Astrocyte (in vitro differentiated cells and primary cell): ENCODE measurements at regions not wholly inside any gene's neighbourhood (a gene's known extent, or its start where the extent isn't known, plus 50 kb on each side); places are given as distances from the start of the nearest gene placed in this dataset.

ENCODE experiments used
- DNase-seq: peaks from one replicate; pipeline ENCODE4 v3.0.0-alpha.2; 2010; ENCODE audit warnings: low read depth
- FAIRE-seq: peaks from 2 replicates; lab custom pipeline; 2011; peaks lifted over from hg19 to GRCh38; lab: Jason Lieb, UNC
- H2AFZ ChIP-seq: 2 replicates; pipeline ENCODE4 v1.6.0; 2012; ENCODE audit warnings: low read depth, low read length, inconsistent platforms
- H3K27ac ChIP-seq: 2 replicates; pipeline ENCODE4 v1.5.1; 2011; ENCODE audit warnings: low read depth, low read length, inconsistent platforms
- H3K27me3 ChIP-seq: 2 replicates; pipeline ENCODE4 v1.6.0; 2011; ENCODE audit warnings: low read length, inconsistent platforms; ENCODE audit not compliant: insufficient read depth
- H3K36me3 ChIP-seq: 2 replicates; pipeline ENCODE4 v1.5.1; 2011; ENCODE audit warnings: low read length, inconsistent platforms; ENCODE audit not compliant: insufficient read depth
- H3K4me1 ChIP-seq: 2 replicates; pipeline ENCODE4 v1.5.1; 2011; ENCODE audit warnings: low read length, inconsistent platforms; ENCODE audit not compliant: insufficient read depth
- H3K4me2 ChIP-seq: 2 replicates; pipeline ENCODE4 v1.6.0; 2012; ENCODE audit warnings: low read length, inconsistent platforms
- H3K4me3 ChIP-seq: 2 replicates; pipeline ENCODE4 v1.5.1; 2011; ENCODE audit warnings: low read depth, mild to moderate bottlenecking, low read length, inconsistent platforms; ENCODE audit not compliant: insufficient read depth
- H3K79me2 ChIP-seq: 2 replicates; pipeline ENCODE4 v1.6.0; 2012; ENCODE audit warnings: mild to moderate bottlenecking, low read length, inconsistent platforms; ENCODE audit not compliant: insufficient read depth
- H3K9ac ChIP-seq: 2 replicates; pipeline ENCODE4 v1.6.0; 2012; ENCODE audit warnings: mild to moderate bottlenecking, low read length, inconsistent platforms
- H3K9me3 ChIP-seq: 2 replicates; pipeline ENCODE4 v1.5.1; 2012; ENCODE audit warnings: low read depth, mild to moderate bottlenecking, low read length, inconsistent platforms; ENCODE audit not compliant: insufficient read depth
- H4K20me1 ChIP-seq: 2 replicates; pipeline ENCODE4 v1.6.0; 2012; ENCODE audit warnings: low read length, inconsistent platforms; ENCODE audit not compliant: insufficient read depth
- H3K27ac Mint-ChIP-seq: one replicate; pipeline ENCODE4 v1.8.0; 2021; ENCODE audit warnings: mild to moderate bottlenecking, mixed read lengths; ENCODE audit not compliant: unreplicated experiment
- H3K27me3 Mint-ChIP-seq: one replicate; pipeline ENCODE4 v1.8.0; 2021; ENCODE audit warnings: low read depth, mixed read lengths; ENCODE audit not compliant: unreplicated experiment
- H3K36me3 Mint-ChIP-seq: one replicate; pipeline ENCODE4 v1.8.0; 2021; ENCODE audit warnings: low read depth, mixed read lengths; ENCODE audit not compliant: unreplicated experiment
- H3K4me1 Mint-ChIP-seq: one replicate; pipeline ENCODE4 v1.8.0; 2021; ENCODE audit warnings: low read depth, mixed read lengths; ENCODE audit not compliant: unreplicated experiment
- H3K4me3 Mint-ChIP-seq: one replicate; pipeline ENCODE4 v1.8.0; 2021; ENCODE audit warnings: mild to moderate bottlenecking, moderate library complexity, mixed read lengths; ENCODE audit not compliant: unreplicated experiment
- H3K9me3 Mint-ChIP-seq: one replicate; pipeline ENCODE4 v1.8.0; 2021; ENCODE audit warnings: mild to moderate bottlenecking, mixed read lengths; ENCODE audit not compliant: unreplicated experiment
- EZH2 ChIP-seq: IDR thresholded peaks from 2 replicates; pipeline ENCODE4 v1.6.1; 2012; ENCODE audit warnings: mild to moderate bottlenecking, low read length, inconsistent platforms; ENCODE audit not compliant: insufficient read depth
- TF ChIP-seq, protein P1 (sequence below): IDR thresholded peaks from 2 replicates; pipeline ENCODE4 v1.5.1; 2011; ENCODE audit warnings: low read depth, mild to moderate bottlenecking, inconsistent platforms, low read length, moderate library complexity; ENCODE audit not compliant: insufficient read depth

DNA sequence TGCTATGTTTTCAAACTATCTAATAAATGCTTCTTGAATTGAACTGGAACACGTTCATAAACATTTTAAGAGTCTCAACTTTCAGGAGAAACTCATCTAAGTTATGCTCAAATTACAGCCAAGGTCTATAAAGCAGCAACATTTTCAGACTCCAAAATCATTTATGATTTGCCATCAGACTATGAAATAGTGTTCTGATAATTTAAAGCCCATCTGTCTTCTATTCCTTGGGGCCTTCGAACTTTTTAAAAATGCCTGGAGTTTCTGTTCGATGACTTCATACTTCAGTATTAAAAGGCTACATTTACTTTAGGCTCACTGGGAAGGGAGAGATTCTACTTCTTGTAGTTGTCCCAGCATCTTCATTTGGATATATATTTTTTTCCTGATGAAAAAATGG is 73.6 kb upstream of the NXPH2 start:
- no peak overlapping the region for H3K27ac Mint-ChIP-seq
- H4K20me1 ChIP-seq, result no peaks in the 10 kb centered on the region

DNA sequence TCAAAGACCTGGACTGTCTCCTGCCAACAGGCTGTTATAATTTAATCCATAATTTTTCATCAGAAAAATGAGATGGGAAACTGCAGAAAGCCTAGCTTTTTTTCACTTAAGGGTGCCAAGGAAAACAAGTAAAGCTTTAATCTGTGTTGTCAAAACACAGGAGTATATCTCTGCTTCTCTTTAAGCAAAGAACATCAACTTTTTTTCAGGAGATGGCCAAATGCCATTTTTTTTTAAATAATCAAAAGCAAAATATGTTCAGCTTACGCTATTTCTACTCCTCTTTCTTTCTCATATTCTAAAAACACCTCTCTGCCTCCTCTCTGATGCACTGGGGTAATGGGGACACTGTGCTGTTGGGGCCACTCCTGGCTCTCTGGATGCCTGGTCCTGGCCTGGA is 73.1 kb upstream of the NXPH2 start:
- no peak for FAIRE-seq
- H3K36me3 Mint-ChIP-seq, result no peaks in the 10 kb centered on the region

More for the DNA sequence above, 73.6 kb upstream of the NXPH2 start:
- H3K36me3 ChIP-seq, result no peaks in the 10 kb centered on the region
- no peaks in the 10 kb centered on the region for H3K79me2 ChIP-seq
- no peaks in the 10 kb centered on the region for H3K27me3 Mint-ChIP-seq
- no peaks in the 10 kb centered on the region for H3K4me1 Mint-ChIP-seq
- H3K9me3 ChIP-seq, result no peaks in the 10 kb centered on the region
- no peak overlapping the region for H3K27ac ChIP-seq
- no peak overlapping the region for H3K4me3 Mint-ChIP-seq
- TF ChIP-seq, protein P1, sequence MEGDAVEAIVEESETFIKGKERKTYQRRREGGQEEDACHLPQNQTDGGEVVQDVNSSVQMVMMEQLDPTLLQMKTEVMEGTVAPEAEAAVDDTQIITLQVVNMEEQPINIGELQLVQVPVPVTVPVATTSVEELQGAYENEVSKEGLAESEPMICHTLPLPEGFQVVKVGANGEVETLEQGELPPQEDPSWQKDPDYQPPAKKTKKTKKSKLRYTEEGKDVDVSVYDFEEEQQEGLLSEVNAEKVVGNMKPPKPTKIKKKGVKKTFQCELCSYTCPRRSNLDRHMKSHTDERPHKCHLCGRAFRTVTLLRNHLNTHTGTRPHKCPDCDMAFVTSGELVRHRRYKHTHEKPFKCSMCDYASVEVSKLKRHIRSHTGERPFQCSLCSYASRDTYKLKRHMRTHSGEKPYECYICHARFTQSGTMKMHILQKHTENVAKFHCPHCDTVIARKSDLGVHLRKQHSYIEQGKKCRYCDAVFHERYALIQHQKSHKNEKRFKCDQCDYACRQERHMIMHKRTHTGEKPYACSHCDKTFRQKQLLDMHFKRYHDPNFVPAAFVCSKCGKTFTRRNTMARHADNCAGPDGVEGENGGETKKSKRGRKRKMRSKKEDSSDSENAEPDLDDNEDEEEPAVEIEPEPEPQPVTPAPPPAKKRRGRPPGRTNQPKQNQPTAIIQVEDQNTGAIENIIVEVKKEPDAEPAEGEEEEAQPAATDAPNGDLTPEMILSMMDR, result no peak
- TF ChIP-seq EZH2, result no peak
- no peak overlapping the region for H3K4me2 ChIP-seq
- H3K9me3 Mint-ChIP-seq, result no peaks in the 10 kb centered on the region
- FAIRE-seq, result no peak
- H3K9ac ChIP-seq, result no peak overlapping the region
- H3K36me3 Mint-ChIP-seq, result no peaks in the 10 kb centered on the region
- H3K4me1 ChIP-seq, result no peaks in the 10 kb centered on the region
- no peak overlapping the region for H2AFZ ChIP-seq
- H3K27me3 ChIP-seq, result no peaks in the 10 kb centered on the region
- no peak for DNase-seq
- no peak overlapping the region for H3K4me3 ChIP-seq

DNA sequence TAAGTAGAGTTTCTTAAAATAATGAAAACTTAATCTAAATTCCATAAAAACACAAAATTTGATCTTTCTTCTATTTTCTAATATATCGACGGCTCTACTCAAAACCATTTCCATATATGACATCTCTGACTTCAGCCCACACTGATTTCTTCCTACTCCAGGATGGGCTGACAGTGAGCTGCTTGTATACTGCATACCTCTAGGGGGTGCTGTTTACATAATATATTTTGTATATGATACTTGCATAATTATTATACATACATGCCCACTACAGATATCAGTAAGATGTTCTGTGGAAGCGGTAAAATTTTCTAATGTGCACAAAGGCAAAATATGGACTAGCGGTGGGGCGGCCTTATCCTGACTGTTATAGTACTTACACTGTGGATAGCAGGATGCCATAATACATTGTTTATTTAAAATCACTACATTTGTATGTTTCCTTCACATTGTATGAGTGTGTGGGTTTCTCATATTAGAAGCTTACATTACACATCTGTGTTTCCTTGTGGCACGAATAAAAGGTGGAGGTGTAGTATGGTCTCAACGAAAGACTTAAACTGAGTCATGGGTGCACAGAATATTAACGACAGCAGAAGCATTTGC is 66.1 kb upstream of the NXPH2 start:
- DNase-seq, result no peak
- no peak for FAIRE-seq

More for the DNA sequence above, 73.1 kb upstream of the NXPH2 start:
- H3K4me1 Mint-ChIP-seq, result no peaks in the 10 kb centered on the region
- H3K4me3 ChIP-seq, result no peak overlapping the region
- H3K4me1 ChIP-seq, result no peaks in the 10 kb centered on the region
- no peak for DNase-seq
- no peaks in the 10 kb centered on the region for H3K9me3 ChIP-seq
- no peak overlapping the region for H3K9ac ChIP-seq
- no peaks in the 10 kb centered on the region for H3K79me2 ChIP-seq
- no peak overlapping the region for H3K27ac Mint-ChIP-seq
- H3K27me3 Mint-ChIP-seq, result no peaks in the 10 kb centered on the region
- H3K27me3 ChIP-seq, result no peaks in the 10 kb centered on the region
- no peaks in the 10 kb centered on the region for H4K20me1 ChIP-seq
- no peak overlapping the region for H3K4me2 ChIP-seq
- H3K9me3 Mint-ChIP-seq, result no peaks in the 10 kb centered on the region
- H2AFZ ChIP-seq, result no peak overlapping the region
- H3K36me3 ChIP-seq, result no peaks in the 10 kb centered on the region
- no peak overlapping the region for H3K4me3 Mint-ChIP-seq
- no peak overlapping the region for H3K27ac ChIP-seq
- TF ChIP-seq, protein P1, result no peak
- TF ChIP-seq EZH2, result no peak

More for the DNA sequence above, 66.1 kb upstream of the NXPH2 start:
- H3K4me1 ChIP-seq, result no peaks in the 10 kb centered on the region
- H3K79me2 ChIP-seq, result no peaks in the 10 kb centered on the region
- no peak overlapping the region for H2AFZ ChIP-seq
- TF ChIP-seq, protein P1, result peak; percentile 63
- no peak for TF ChIP-seq EZH2
- no peak overlapping the region for H3K4me3 Mint-ChIP-seq
- no peak overlapping the region for H3K4me3 ChIP-seq
- no peaks in the 10 kb centered on the region for H3K4me1 Mint-ChIP-seq
- no peaks in the 10 kb centered on the region for H3K9me3 Mint-ChIP-seq
- H3K9me3 ChIP-seq, result no peaks in the 10 kb centered on the region
- no peaks in the 10 kb centered on the region for H3K27me3 ChIP-seq
- H3K36me3 ChIP-seq, result no peaks in the 10 kb centered on the region
- H3K27ac ChIP-seq, result no peak overlapping the region
- no peak overlapping the region for H3K9ac ChIP-seq
- H3K27ac Mint-ChIP-seq, result no peak overlapping the region
- no peak overlapping the region for H3K4me2 ChIP-seq
- H4K20me1 ChIP-seq, result no peaks in the 10 kb centered on the region
- H3K27me3 Mint-ChIP-seq, result no peaks in the 10 kb centered on the region
- no peaks in the 10 kb centered on the region for H3K36me3 Mint-ChIP-seq
